ENCODE measurements at regions not wholly inside any gene's neighbourhood (a gene's known extent, or its start where the extent isn't known, plus 50 kb on each side); places are given as distances from the start of the nearest gene placed in this dataset.

DNA sequence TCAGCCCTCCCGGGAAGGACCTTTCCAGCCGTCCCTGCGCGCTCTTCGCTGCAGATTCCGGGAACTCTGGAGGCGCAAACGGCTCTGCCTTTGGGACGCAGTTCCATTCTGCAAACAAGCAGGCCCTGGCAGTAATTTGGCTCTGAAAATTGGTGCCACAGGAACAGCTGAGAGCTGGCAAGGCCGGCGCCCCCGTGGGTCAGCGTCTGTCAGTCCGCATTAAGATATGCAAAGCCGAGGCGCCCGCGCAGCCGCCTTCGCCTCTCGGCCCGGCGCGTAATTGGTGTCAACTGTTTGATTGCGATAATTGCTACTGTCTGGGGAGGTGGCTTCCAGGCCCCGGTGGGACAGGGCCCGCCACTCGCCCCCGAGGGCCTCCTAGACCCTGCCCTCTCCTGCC, 73.6 kb downstream of the NCR2 start:
- H3K4me3 ChIP-seq (IDR thresholded peaks at IDR 0.05; ENCODE audit: insufficient read depth, low read depth, low read length) = no peak overlapping the region
- no peaks in the 10 kb centered on the region for H3K4me1 ChIP-seq (ENCODE audit: low read depth, poor library complexity, severe bottlenecking)
- no peak overlapping the region for H3K9ac ChIP-seq
- no peak overlapping the region for H3K4me2 ChIP-seq
- no peaks in the 10 kb centered on the region for H3K36me3 ChIP-seq (ENCODE audit: insufficient read depth)
- H3K27ac ChIP-seq = no peak overlapping the region
- H3K79me2 ChIP-seq (ENCODE audit: insufficient read depth, low read depth) = no peaks in the 10 kb centered on the region
- no peak for TF ChIP-seq CTCF (conservative IDR thresholded peaks at IDR 0.05; ENCODE audit: low read depth, low read length)
- H4K20me1 ChIP-seq (ENCODE audit: insufficient read depth) = no peaks in the 10 kb centered on the region
- H2AFZ ChIP-seq (ENCODE audit: low read depth) = no peak overlapping the region
- no peaks in the 10 kb centered on the region for H3K27me3 ChIP-seq (ENCODE audit: insufficient read depth, low read depth)

GRCh38 chr6:41409489-41409888, 74.1 kb downstream of the NCR2 start:
- Histone ChIP-seq H3K9ac (no peak overlapping the region), H3K27me3 (ENCODE audit: insufficient read depth, low read depth) (no peaks in the 10 kb centered on the region), H3K4me2 (no peak overlapping the region), H3K27ac (no peak overlapping the region), H3K4me3 (IDR thresholded peaks at IDR 0.05; ENCODE audit: insufficient read depth, low read depth, low read length) (no peak overlapping the region), H4K20me1 (ENCODE audit: insufficient read depth) (no peaks in the 10 kb centered on the region), H3K79me2 (ENCODE audit: insufficient read depth, low read depth) (no peaks in the 10 kb centered on the region), H2AFZ (ENCODE audit: low read depth) (no peak overlapping the region), H3K36me3 (ENCODE audit: insufficient read depth) (no peaks in the 10 kb centered on the region), H3K4me1 (ENCODE audit: low read depth, poor library complexity, severe bottlenecking) (no peaks in the 10 kb centered on the region)
- no peak for TF ChIP-seq CTCF (conservative IDR thresholded peaks at IDR 0.05; ENCODE audit: low read depth, low read length)

- H3K4me1 ChIP-seq (ENCODE audit: low read depth, poor library complexity, severe bottlenecking) = no peaks in the 10 kb centered on the region
- no peaks in the 10 kb centered on the region for H4K20me1 ChIP-seq (ENCODE audit: insufficient read depth)
- peaks cover 2% of the 10 kb centered on the region; the same call in 1 of the 2 replicates for H3K27me3 ChIP-seq (ENCODE audit: insufficient read depth, low read depth)
- H3K79me2 ChIP-seq (ENCODE audit: insufficient read depth, low read depth) = no peaks in the 10 kb centered on the region
- no peak overlapping the region for H3K9ac ChIP-seq
- H3K36me3 ChIP-seq (ENCODE audit: insufficient read depth) = no peaks in the 10 kb centered on the region
- no peak overlapping the region for H3K4me3 ChIP-seq (IDR thresholded peaks at IDR 0.05; ENCODE audit: insufficient read depth, low read depth, low read length)
- TF ChIP-seq CTCF (conservative IDR thresholded peaks at IDR 0.05; ENCODE audit: low read depth, low read length) = no peak
- H3K27ac ChIP-seq = no peak overlapping the region
- no peak overlapping the region for H3K4me2 ChIP-seq
- no peak overlapping the region for H2AFZ ChIP-seq (ENCODE audit: low read depth)
These were observed 76.6 kb downstream of the NCR2 start for GRCh38 chr6:41411961-41412360.

DNA sequence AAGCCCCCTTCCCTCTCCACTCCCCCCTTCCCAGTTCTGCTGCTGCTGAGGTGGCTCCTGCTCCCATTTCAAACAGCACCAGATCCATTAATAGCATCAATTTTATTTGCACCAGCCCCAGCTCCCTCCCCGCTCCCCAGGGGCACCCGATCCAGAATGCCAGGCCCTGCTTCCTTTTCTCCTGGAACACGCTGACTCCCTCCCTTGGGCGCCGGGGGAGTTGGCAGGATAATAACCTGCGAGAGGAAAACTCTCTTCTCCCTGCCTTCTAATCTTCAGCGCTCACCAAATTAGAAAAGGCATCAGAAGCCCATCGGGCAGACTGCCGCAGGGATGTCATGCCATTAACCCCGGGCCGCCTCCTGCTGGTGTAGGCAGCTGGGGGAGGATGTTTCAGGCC, 77.8 kb downstream of the NCR2 start:
- H3K4me1 ChIP-seq (ENCODE audit: low read depth, poor library complexity, severe bottlenecking) = no peaks in the 10 kb centered on the region
- H3K9ac ChIP-seq = no peak overlapping the region
- no peaks in the 10 kb centered on the region for H3K36me3 ChIP-seq (ENCODE audit: insufficient read depth)
- H3K79me2 ChIP-seq (ENCODE audit: insufficient read depth, low read depth) = no peaks in the 10 kb centered on the region
- no peak overlapping the region for H2AFZ ChIP-seq (ENCODE audit: low read depth)
- H3K4me3 ChIP-seq (IDR thresholded peaks at IDR 0.05; ENCODE audit: insufficient read depth, low read depth, low read length) = no peak overlapping the region
- no peak overlapping the region for H3K27ac ChIP-seq
- TF ChIP-seq CTCF (conservative IDR thresholded peaks at IDR 0.05; ENCODE audit: low read depth, low read length) = no peak
- H3K27me3 ChIP-seq (ENCODE audit: insufficient read depth, low read depth) = peaks cover 2% of the 10 kb centered on the region; the same call in 1 of the 2 replicates
- no peaks in the 10 kb centered on the region for H4K20me1 ChIP-seq (ENCODE audit: insufficient read depth)
- H3K4me2 ChIP-seq = no peak overlapping the region

- H3K4me2 ChIP-seq = no peak overlapping the region
- no peaks in the 10 kb centered on the region for H3K4me1 ChIP-seq (ENCODE audit: low read depth, poor library complexity, severe bottlenecking)
- H3K79me2 ChIP-seq (ENCODE audit: insufficient read depth, low read depth) = no peaks in the 10 kb centered on the region
- no peak overlapping the region for H3K9ac ChIP-seq
- no peak overlapping the region for H3K4me3 ChIP-seq (IDR thresholded peaks at IDR 0.05; ENCODE audit: insufficient read depth, low read depth, low read length)
- no peak overlapping the region for H3K27ac ChIP-seq
- no peak overlapping the region for H2AFZ ChIP-seq (ENCODE audit: low read depth)
- TF ChIP-seq CTCF (conservative IDR thresholded peaks at IDR 0.05; ENCODE audit: low read depth, low read length) = no peak
- no peaks in the 10 kb centered on the region for H3K36me3 ChIP-seq (ENCODE audit: insufficient read depth)
- H3K27me3 ChIP-seq (ENCODE audit: insufficient read depth, low read depth) = peaks cover 2% of the 10 kb centered on the region; the same call in 1 of the 2 replicates
- H4K20me1 ChIP-seq (ENCODE audit: insufficient read depth) = no peaks in the 10 kb centered on the region
These were observed 81.1 kb downstream of the NCR2 start for GRCh38 chr6:41416501-41416837.
